Spinal cord (tissue), 9 donors: ENCODE measurements at regions not wholly inside any gene's neighbourhood (a gene's known extent, or its start where the extent isn't known, plus 50 kb on each side); places are given as distances from the start of the nearest gene placed in this dataset.
A peak's percentile ranks its signal among the peaks of the same experiment; 100 is the strongest.

Experiments
- DNase-seq, 6 donors: peaks; one replicate each; pipeline versions ENCODE4 v3.0.0 to v3.0.0-alpha.2; 2013 to 2015; ENCODE audit warnings: low spot score in 6 of 6, low read depth in 4 of 6
- H3K27ac ChIP-seq: one replicate; pipeline ENCODE4 v1.5.1; 2013; ENCODE audit warnings: low read depth, low read length, control low read depth
- H3K27me3 ChIP-seq: one replicate; pipeline ENCODE4 v1.6.1; 2013; ENCODE audit warnings: low read length; ENCODE audit not compliant: control insufficient read depth, insufficient read depth
- H3K36me3 ChIP-seq: one replicate; pipeline ENCODE4 v1.6.1; 2013; ENCODE audit warnings: low read length; ENCODE audit not compliant: control insufficient read depth, insufficient read depth
- H3K4me1 ChIP-seq: one replicate; pipeline ENCODE4 v1.6.1; 2013; ENCODE audit warnings: low read length; ENCODE audit not compliant: control insufficient read depth, insufficient read depth
- H3K4me3 ChIP-seq: one replicate; pipeline ENCODE4 v1.5.1; 2013; ENCODE audit warnings: low read depth, low read length, control low read depth
- H3K9me3 ChIP-seq: one replicate; pipeline ENCODE4 v1.6.1; 2013; ENCODE audit warnings: low read length; ENCODE audit not compliant: control insufficient read depth, insufficient read depth
- WGBS: methylation state at CpG from one replicate; pipeline ENCODE4 v1.1.5; 2013; ENCODE audit warnings: missing lambda C conversion rate; ENCODE audit not compliant: insufficient coverage; 5-methylcytosine and 5-hydroxymethylcytosine counted together
- donor health status: healthy.

GRCh38 chr15:87228460-87228859, 1028.1 kb downstream of the NTRK3 start:
- no peak overlapping the region for H3K4me3 ChIP-seq
- WGBS: no CpG with 5 or more reads among the region's 4 CpGs
- peak in 1 of 6 donors; percentile 21 for DNase-seq
- H3K27me3 ChIP-seq: no peaks in the 10 kb centered on the region
- H3K4me1 ChIP-seq: no peaks in the 10 kb centered on the region
- H3K9me3 ChIP-seq: no peaks in the 10 kb centered on the region
- no peak overlapping the region for H3K27ac ChIP-seq
- no peaks in the 10 kb centered on the region for H3K36me3 ChIP-seq

- Histone ChIP-seq H3K4me3 (no peak overlapping the region), H3K9me3 (no peaks in the 10 kb centered on the region), H3K36me3 (no peaks in the 10 kb centered on the region), H3K27ac (no peak overlapping the region), H3K4me1 (no peaks in the 10 kb centered on the region), H3K27me3 (no peaks in the 10 kb centered on the region)
- DNase-seq: peak in 1 of 6 donors; percentile 21
- no CpG with 5 or more reads among the region's 4 CpGs for WGBS
Observed at GRCh38 chr15:87227846-87228245, 1028.7 kb downstream of the NTRK3 start.

- no CpG with 5 or more reads among the region's 2 CpGs for WGBS
- no peaks in the 10 kb centered on the region for H3K4me1 ChIP-seq
- H3K9me3 ChIP-seq: no peaks in the 10 kb centered on the region
- H3K36me3 ChIP-seq: no peaks in the 10 kb centered on the region
- H3K4me3 ChIP-seq: no peak overlapping the region
- peak in 1 of 6 donors; percentile 59 for DNase-seq
- H3K27ac ChIP-seq: no peak overlapping the region
- no peaks in the 10 kb centered on the region for H3K27me3 ChIP-seq
Observed at GRCh38 chr15:87225436-87225835, 1031.1 kb downstream of the NTRK3 start.

GRCh38 chr15:87224404-87224803, 1032.1 kb downstream of the NTRK3 start:
- no peak for DNase-seq
- no peaks in the 10 kb centered on the region for H3K4me1 ChIP-seq
- 100% methylated on average over 1 of the region's 3 CpGs for WGBS
- H3K27ac ChIP-seq: no peak overlapping the region
- H3K4me3 ChIP-seq: no peak overlapping the region
- H3K9me3 ChIP-seq: no peaks in the 10 kb centered on the region
- H3K36me3 ChIP-seq: no peaks in the 10 kb centered on the region
- H3K27me3 ChIP-seq: no peaks in the 10 kb centered on the region

DNA sequence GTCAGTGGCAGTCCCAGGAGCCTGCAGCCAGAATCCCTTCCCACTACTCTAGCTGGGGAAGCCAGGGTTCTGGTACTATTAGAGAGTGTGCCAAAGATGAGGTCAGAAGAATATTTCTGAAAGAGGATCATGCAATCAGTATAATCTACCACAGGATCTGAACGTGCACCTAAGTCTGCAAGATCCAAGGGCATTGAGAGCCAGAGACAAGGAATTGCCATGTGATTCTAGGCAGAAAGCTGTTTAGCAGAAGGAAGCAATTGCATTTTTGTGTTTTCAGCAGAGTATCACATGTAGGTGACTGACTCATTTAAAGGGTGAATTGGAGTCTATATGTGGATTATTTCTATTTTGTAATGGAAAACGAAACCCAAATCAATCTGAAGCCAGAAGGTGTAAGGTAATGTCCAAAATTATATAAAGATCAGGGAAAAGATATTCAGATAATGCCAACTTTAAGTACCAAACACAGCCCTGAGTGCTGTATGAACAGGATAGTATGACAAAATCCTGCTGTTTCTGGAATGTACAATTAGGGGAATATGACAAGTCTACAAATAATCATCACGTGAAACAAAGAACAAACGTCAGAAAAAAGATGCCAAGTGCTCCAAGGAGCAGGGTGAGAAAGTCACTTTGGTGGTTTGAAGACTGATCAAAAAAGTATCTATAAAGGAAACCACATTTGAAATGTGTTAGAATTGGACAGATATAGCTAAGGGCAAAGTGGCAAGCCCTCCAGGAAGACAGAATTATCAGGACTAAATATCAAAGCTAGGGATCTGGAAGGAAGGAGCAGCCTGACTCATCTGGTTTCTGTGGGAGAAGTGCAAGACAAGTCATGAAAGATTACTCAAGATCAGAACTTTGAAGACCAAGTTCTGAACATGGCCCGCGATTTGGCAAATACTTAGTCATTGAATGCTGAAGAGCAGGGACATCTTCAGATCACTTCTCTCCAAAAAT, 1036.6 kb downstream of the NTRK3 start:
- no peak overlapping the region for H3K27ac ChIP-seq
- no peaks in the 10 kb centered on the region for H3K9me3 ChIP-seq
- no CpG with 5 or more reads among the region's 6 CpGs for WGBS
- H3K27me3 ChIP-seq: no peaks in the 10 kb centered on the region
- H3K4me3 ChIP-seq: no peak overlapping the region
- no peaks in the 10 kb centered on the region for H3K4me1 ChIP-seq
- H3K36me3 ChIP-seq: no peaks in the 10 kb centered on the region
- no peak for DNase-seq

DNA sequence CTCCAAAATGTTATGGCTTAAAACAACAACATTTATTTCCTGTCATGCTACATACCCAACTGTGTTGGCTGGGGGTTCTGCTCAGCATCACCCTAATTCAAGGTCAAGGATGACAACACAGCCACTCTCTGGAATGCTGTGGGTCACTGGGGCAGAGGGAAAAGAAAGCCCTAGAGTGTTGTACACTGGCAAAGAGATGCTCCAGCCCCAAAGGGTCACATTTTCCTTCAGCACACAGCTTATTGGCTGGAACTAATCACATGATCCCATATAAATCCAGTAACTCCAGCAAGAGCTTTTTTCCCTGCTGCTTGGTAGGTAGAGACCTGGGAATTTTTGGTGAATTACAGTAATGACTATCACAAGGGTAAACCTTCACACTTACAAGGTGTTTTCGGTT, 1041.4 kb downstream of the NTRK3 start:
- Histone ChIP-seq H3K27me3 (no peaks in the 10 kb centered on the region), H3K9me3 (no peaks in the 10 kb centered on the region), H3K27ac (no peak overlapping the region), H3K36me3 (no peaks in the 10 kb centered on the region), H3K4me3 (no peak overlapping the region), H3K4me1 (no peaks in the 10 kb centered on the region)
- no peak for DNase-seq
- WGBS: no CpG with 5 or more reads among the region's 1 CpG

- WGBS: 40% methylated on average over 2 of the region's 6 CpGs
- H3K27ac ChIP-seq: no peak overlapping the region
- peak in 5 of 6 donors; percentile 31 to 78 (median 48) for DNase-seq
- no peaks in the 10 kb centered on the region for H3K36me3 ChIP-seq
- no peaks in the 10 kb centered on the region for H3K9me3 ChIP-seq
- no peaks in the 10 kb centered on the region for H3K4me1 ChIP-seq
- no peak overlapping the region for H3K4me3 ChIP-seq
- H3K27me3 ChIP-seq: no peaks in the 10 kb centered on the region
Observed at GRCh38 chr15:87213626-87214025, 1042.9 kb downstream of the NTRK3 start.

DNA sequence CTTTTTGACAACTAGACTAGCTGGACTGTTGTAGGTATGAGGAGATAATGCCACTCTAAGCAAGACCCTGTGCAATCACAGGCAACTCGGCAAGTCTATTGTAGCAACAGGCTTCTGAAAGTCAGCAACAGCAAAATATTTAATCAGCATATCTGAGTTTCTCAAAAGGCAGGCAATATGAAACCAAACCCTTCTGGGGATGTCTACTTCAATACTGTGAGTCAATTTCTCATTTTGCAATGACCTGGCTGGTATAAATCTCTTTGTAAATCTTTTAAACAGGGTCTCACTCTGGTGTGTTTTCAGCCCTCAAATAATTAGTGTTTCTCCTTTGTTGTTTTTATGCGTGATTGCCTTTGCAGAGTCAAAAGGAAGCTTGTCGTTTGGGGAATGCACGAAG, 1044.5 kb downstream of the NTRK3 start:
- DNase-seq: no peak
- Histone ChIP-seq H3K9me3 (no peaks in the 10 kb centered on the region), H3K27me3 (no peaks in the 10 kb centered on the region), H3K4me3 (no peak overlapping the region), H3K4me1 (no peaks in the 10 kb centered on the region), H3K27ac (no peak overlapping the region), H3K36me3 (no peaks in the 10 kb centered on the region)
- no CpG with 5 or more reads among the region's 4 CpGs for WGBS

DNA sequence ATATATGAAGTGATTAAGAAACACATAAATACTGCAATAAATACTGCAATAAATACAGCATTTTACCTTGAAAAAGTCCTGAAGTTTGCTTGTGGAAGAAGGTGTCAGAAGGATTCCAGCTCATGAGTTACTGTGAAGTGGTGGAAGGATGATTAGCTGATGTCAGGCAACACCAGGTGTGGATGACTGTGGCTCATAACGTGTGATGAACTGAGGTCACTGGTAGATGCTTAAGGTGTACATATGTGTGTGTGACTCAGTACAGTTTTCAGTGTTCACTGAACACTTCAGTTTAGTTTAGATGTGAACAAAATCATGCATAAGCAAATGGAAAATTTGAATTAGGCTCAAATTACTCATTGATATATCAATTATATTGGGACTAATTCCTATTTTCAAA, 1045.0 kb downstream of the NTRK3 start:
- no peak for DNase-seq
- Histone ChIP-seq H3K4me3 (no peak overlapping the region), H3K36me3 (no peaks in the 10 kb centered on the region), H3K27ac (no peak overlapping the region), H3K4me1 (no peaks in the 10 kb centered on the region), H3K27me3 (no peaks in the 10 kb centered on the region), H3K9me3 (no peaks in the 10 kb centered on the region)
- 60% methylated on average over 1 of the region's 1 CpG for WGBS
